ENCODE measurements at regions not wholly inside any gene's neighbourhood (a gene's known extent, or its start where the extent isn't known, plus 50 kb on each side); places are given as distances from the start of the nearest gene placed in this dataset.

DNA sequence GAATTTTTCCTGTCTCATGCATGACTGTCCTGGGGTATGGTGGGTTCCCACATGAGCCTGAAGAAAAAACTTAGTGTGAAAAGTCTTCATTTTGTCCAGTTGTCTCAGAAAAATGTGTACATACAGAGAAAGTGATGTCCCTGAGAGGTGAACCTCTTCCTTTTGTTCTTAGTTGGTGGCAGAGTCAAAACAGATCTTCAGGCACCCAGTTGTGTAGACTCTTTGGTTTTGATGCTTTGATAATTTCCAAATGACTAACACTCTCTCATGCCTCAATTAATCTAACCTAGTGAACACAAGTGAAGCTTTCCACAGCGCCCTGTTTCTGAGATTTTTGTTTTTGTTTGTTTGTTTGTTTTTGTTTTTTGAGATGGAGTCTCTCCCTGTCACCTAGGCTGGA is 273.5 kb downstream of the PIK3C3 start:
- Histone ChIP-seq H3K4me3 (ENCODE audit: low read length) (no peak overlapping the region), H3K4me2 (ENCODE audit: low read length) (no peak overlapping the region), H3F3A (ENCODE audit: low read length, unreplicated experiment) (no peaks in the 10 kb centered on the region), H3K27ac (ENCODE audit: low read length) (no peak overlapping the region), H3K27me3 (ENCODE audit: low read length) (no peaks in the 10 kb centered on the region), H3K9me2 (replicated peaks; ENCODE audit: low read length) (no peaks in the 10 kb centered on the region), H3K79me2 (ENCODE audit: low read length) (no peaks in the 10 kb centered on the region), H3K4me1 (ENCODE audit: insufficient read depth, low read length) (no peaks in the 10 kb centered on the region), H4K20me1 (ENCODE audit: low read length) (no peaks in the 10 kb centered on the region), H3K9ac (ENCODE audit: low read length) (no peak overlapping the region), H3K36me3 (ENCODE audit: low read depth, low read length) (no peaks in the 10 kb centered on the region), H2AFZ (ENCODE audit: low read length) (no peak overlapping the region), H3K9me3 (ENCODE audit: low read length) (no peaks in the 10 kb centered on the region)
- no peak for TF ChIP-seq EZH2phosphoT487 (IDR thresholded peaks at IDR 0.05; ENCODE audit: borderline replicate concordance, low read length)
- TF ChIP-seq, protein P1, sequence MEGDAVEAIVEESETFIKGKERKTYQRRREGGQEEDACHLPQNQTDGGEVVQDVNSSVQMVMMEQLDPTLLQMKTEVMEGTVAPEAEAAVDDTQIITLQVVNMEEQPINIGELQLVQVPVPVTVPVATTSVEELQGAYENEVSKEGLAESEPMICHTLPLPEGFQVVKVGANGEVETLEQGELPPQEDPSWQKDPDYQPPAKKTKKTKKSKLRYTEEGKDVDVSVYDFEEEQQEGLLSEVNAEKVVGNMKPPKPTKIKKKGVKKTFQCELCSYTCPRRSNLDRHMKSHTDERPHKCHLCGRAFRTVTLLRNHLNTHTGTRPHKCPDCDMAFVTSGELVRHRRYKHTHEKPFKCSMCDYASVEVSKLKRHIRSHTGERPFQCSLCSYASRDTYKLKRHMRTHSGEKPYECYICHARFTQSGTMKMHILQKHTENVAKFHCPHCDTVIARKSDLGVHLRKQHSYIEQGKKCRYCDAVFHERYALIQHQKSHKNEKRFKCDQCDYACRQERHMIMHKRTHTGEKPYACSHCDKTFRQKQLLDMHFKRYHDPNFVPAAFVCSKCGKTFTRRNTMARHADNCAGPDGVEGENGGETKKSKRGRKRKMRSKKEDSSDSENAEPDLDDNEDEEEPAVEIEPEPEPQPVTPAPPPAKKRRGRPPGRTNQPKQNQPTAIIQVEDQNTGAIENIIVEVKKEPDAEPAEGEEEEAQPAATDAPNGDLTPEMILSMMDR (conservative IDR thresholded peaks at IDR 0.05; ENCODE audit: low read depth, low read length): no peak
- no peak for TF ChIP-seq EZH2 (IDR thresholded peaks at IDR 0.05; ENCODE audit: low read length, unreplicated experiment)
- intact Hi-C loops (cut with micrococcal nuclease): no loop called here
- DNase-seq (no peak), ATAC-seq (no peak)
- no TSS peak for BruUV-seq (replicated peaks)
- ChIA-PET POLR2A (ENCODE audit: unreplicated experiment) (no interaction called here), CTCF (no interaction called here)

DNA sequence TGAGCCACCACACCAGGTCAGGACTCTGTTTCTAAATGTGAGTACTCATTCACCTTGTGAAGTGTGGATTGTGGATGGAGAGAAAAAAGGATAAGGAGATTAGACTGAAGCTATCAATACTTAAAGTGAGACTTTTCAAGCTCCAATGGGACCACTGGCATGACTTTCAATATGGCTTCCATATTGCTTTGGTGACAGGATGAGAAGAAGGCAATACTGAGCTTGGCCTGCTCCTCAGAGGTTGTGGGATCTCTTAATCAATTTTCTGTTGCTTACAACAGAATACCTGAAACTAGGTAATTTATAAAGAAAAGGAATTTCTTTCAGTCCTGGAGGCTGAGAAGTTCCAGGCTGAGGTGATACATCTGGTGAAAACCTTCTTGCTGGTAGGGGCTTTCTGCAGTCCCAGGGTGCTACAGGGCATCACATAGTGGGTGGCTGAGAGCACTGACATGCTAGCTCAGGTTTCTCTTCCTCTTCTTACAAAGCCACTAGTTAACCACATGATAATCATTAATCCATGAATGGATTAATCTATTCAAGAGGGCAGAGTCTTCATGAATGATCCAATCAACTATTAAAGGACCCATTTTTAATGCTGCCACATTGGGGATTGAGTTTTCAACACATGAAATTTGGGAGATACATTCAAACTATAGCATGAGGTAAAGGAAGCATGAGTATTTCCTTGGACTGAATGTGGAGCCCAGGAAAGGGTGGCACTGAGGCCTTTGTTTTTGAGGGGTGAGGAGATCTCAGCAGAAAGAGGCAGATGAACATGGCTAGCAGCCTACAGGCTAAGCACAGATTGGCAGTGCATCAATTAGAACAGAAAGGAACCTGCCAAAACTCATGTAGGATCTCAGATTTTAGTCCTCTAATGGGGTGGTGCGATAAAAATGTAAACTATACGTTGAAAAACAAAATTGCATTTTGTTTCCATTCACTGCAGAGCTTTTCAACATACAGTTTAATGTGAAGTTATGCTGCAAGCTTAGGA is 274.5 kb downstream of the PIK3C3 start:
- no peak for TF ChIP-seq EZH2phosphoT487 (IDR thresholded peaks at IDR 0.05; ENCODE audit: borderline replicate concordance, low read length)
- TF ChIP-seq, protein P1 (conservative IDR thresholded peaks at IDR 0.05; ENCODE audit: low read depth, low read length): no peak
- TF ChIP-seq EZH2 (IDR thresholded peaks at IDR 0.05; ENCODE audit: low read length, unreplicated experiment): no peak
- no peaks in the 10 kb centered on the region for H4K20me1 ChIP-seq (ENCODE audit: low read length)
- H3K4me2 ChIP-seq (ENCODE audit: low read length): no peak overlapping the region
- no peak overlapping the region for H3K9ac ChIP-seq (ENCODE audit: low read length)
- H2AFZ ChIP-seq (ENCODE audit: low read length): no peak overlapping the region
- no peaks in the 10 kb centered on the region for H3K9me3 ChIP-seq (ENCODE audit: low read length)
- no peak overlapping the region for H3K4me3 ChIP-seq (ENCODE audit: low read length)
- CTCF ChIA-PET: no interaction called here
- no peaks in the 10 kb centered on the region for H3K4me1 ChIP-seq (ENCODE audit: insufficient read depth, low read length)
- intact Hi-C loops (cut with micrococcal nuclease): loop anchor here (5.0 kb wide), 1 partner anchor 32 kb away; no protein-coding TSS in a partner anchor
- no peaks in the 10 kb centered on the region for H3K9me2 ChIP-seq (replicated peaks; ENCODE audit: low read length)
- H3K27ac ChIP-seq (ENCODE audit: low read length): no peak overlapping the region
- DNase-seq (no peak), ATAC-seq (no peak)
- BruUV-seq (replicated peaks): no TSS peak
- POLR2A ChIA-PET (ENCODE audit: unreplicated experiment): no interaction called here
- no peaks in the 10 kb centered on the region for H3K27me3 ChIP-seq (ENCODE audit: low read length)
- no peaks in the 10 kb centered on the region for H3K36me3 ChIP-seq (ENCODE audit: low read depth, low read length)
- H3K79me2 ChIP-seq (ENCODE audit: low read length): no peaks in the 10 kb centered on the region
- no peaks in the 10 kb centered on the region for H3F3A ChIP-seq (ENCODE audit: low read length, unreplicated experiment)

DNA sequence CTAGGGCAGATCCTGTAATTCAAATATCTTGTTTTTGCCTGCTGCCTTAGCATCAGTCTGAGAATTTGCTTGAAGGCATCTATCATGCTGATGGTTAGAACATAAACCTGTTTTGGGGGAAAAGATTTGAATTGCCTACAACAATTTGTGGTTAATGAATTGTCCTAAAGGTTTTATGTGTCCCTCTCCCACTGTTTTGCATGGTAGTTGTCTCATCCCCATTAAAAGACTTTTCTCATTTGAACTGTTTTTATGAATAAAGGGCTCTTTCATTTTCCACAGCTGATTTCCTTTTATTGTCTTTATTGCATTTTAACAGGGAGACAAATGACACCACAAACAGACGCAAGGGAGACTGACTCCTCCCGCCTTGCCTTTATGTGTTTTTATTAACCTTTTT is 275.6 kb downstream of the PIK3C3 start:
- no TSS peak for BruUV-seq (replicated peaks)
- Histone ChIP-seq H3K9me2 (replicated peaks; ENCODE audit: low read length) (no peaks in the 10 kb centered on the region), H3K79me2 (ENCODE audit: low read length) (no peaks in the 10 kb centered on the region), H3F3A (ENCODE audit: low read length, unreplicated experiment) (no peaks in the 10 kb centered on the region), H3K4me3 (ENCODE audit: low read length) (no peak overlapping the region), H4K20me1 (ENCODE audit: low read length) (no peaks in the 10 kb centered on the region), H3K27me3 (ENCODE audit: low read length) (no peaks in the 10 kb centered on the region), H2AFZ (ENCODE audit: low read length) (no peak overlapping the region), H3K9me3 (ENCODE audit: low read length) (no peaks in the 10 kb centered on the region), H3K4me1 (ENCODE audit: insufficient read depth, low read length) (no peaks in the 10 kb centered on the region), H3K36me3 (ENCODE audit: low read depth, low read length) (no peaks in the 10 kb centered on the region), H3K27ac (ENCODE audit: low read length) (no peak overlapping the region), H3K9ac (ENCODE audit: low read length) (no peak overlapping the region), H3K4me2 (ENCODE audit: low read length) (no peak overlapping the region)
- DNase-seq (no peak), ATAC-seq (no peak)
- ChIA-PET POLR2A (ENCODE audit: unreplicated experiment) (no interaction called here), CTCF (no interaction called here)
- intact Hi-C loops (cut with micrococcal nuclease): loop anchor here (5.0 kb wide), 1 partner anchor 33 kb away; no protein-coding TSS in a partner anchor
- no peak for TF ChIP-seq EZH2 (IDR thresholded peaks at IDR 0.05; ENCODE audit: low read length, unreplicated experiment)
- TF ChIP-seq EZH2phosphoT487 (IDR thresholded peaks at IDR 0.05; ENCODE audit: borderline replicate concordance, low read length): no peak
- TF ChIP-seq, protein P1 (conservative IDR thresholded peaks at IDR 0.05; ENCODE audit: low read depth, low read length): no peak
